C4-2B (cell line): ENCODE measurements at regions not wholly inside any gene's neighbourhood (a gene's known extent, or its start where the extent isn't known, plus 50 kb on each side); places are given as distances from the start of the nearest gene placed in this dataset.
"Not testable (repeated sequence)": the region's sequence is repeated elsewhere in the genome, so short reads cannot be mapped to it uniquely, and the experiment has no call there.

Experiments used
- H3K27ac ChIP-seq: fragments of 450-650 bp; 2 replicates; pipeline ENCODE4 v1.5.1; 2017
- CTCF ChIP-seq: fragments of 450-650 bp; conservative IDR thresholded peaks from 2 replicates; pipeline ENCODE4 v1.5.1; 2017; ENCODE audit warnings: mild to moderate bottlenecking
- ZFX ChIP-seq: fragments of 450-650 bp; IDR thresholded peaks from 2 replicates; pipeline ENCODE4 v1.6.1; 2017

GRCh38 chr13:37475151-37475550, 123.4 kb downstream of the POSTN start:
- TF ChIP-seq CTCF = no peak
- no peak for TF ChIP-seq ZFX
- no peak overlapping the region for H3K27ac ChIP-seq

- TF ChIP-seq CTCF (peak; percentile 74), ZFX (no peak)
- H3K27ac ChIP-seq = no peak overlapping the region
Observed at GRCh38 chr13:37473035-37473434, 125.5 kb downstream of the POSTN start.

- not testable (repeated sequence) for H3K27ac ChIP-seq
Observed at GRCh38 chr13:37472266-37472665, 126.3 kb downstream of the POSTN start.

GRCh38 chr13:37460166-37460565, 138.4 kb downstream of the POSTN start:
- H3K27ac ChIP-seq = no peak overlapping the region
- no peak for TF ChIP-seq CTCF
- no peak for TF ChIP-seq ZFX

GRCh38 chr13:37457612-37458011, 141.0 kb downstream of the POSTN start:
- TF ChIP-seq ZFX (no peak), CTCF (no peak)

GRCh38 chr13:37456506-37456905, 142.1 kb downstream of the POSTN start:
- no peak for TF ChIP-seq ZFX
- TF ChIP-seq CTCF = no peak
- no peak overlapping the region for H3K27ac ChIP-seq

More at GRCh38 chr13:37457612-37458011, 141.0 kb downstream of the POSTN start:
- H3K27ac ChIP-seq = no peak overlapping the region

GRCh38 chr13:37456041-37456440, 142.5 kb downstream of the POSTN start:
- H3K27ac ChIP-seq = no peak overlapping the region
- no peak for TF ChIP-seq ZFX
- TF ChIP-seq CTCF = no peak

GRCh38 chr13:37453246-37453645, 145.3 kb downstream of the POSTN start:
- TF ChIP-seq ZFX = no peak
- TF ChIP-seq CTCF = no peak
- H3K27ac ChIP-seq = no peak overlapping the region
